ENCODE measurements at regions not wholly inside any gene's neighbourhood (a gene's known extent, or its start where the extent isn't known, plus 50 kb on each side); places are given as distances from the start of the nearest gene placed in this dataset.

- ATAC-seq: no peak
- DNase-seq: no peak
Measured at GRCh38 chrX:118167361-118167760, 50.8 kb upstream of the KLHL13 start.

- ATAC-seq: no peak
- DNase-seq: no peak
Measured at GRCh38 chrX:118171356-118171755, 54.7 kb upstream of the KLHL13 start.

- no peak for ATAC-seq
- DNase-seq: no peak
Measured at GRCh38 chrX:118174516-118175098, 58.0 kb upstream of the KLHL13 start.

GRCh38 chrX:118177708-118178107 is 61.1 kb upstream of the KLHL13 start:
- DNase-seq: no peak
- no peak for ATAC-seq

- no peak for DNase-seq
- no peak for ATAC-seq
Measured at GRCh38 chrX:118178450-118178849, 61.8 kb upstream of the KLHL13 start.

GRCh38 chrX:118179161-118179560 is 62.6 kb upstream of the KLHL13 start:
- ATAC-seq (no peak), DNase-seq (no peak)

- DNase-seq (no peak), ATAC-seq (no peak)
Measured at GRCh38 chrX:118179718-118180117, 63.1 kb upstream of the KLHL13 start.

GRCh38 chrX:118181030-118181429 is 64.4 kb upstream of the KLHL13 start:
- no peak for DNase-seq
- no peak for ATAC-seq

GRCh38 chrX:118182025-118182424 is 65.4 kb upstream of the KLHL13 start:
- ATAC-seq: no peak
- no peak for DNase-seq

- DNase-seq: no peak
- no peak for ATAC-seq
Measured at GRCh38 chrX:118182681-118183080, 66.1 kb upstream of the KLHL13 start.

GRCh38 chrX:118183606-118184005 is 67.0 kb upstream of the KLHL13 start:
- DNase-seq: no peak
- ATAC-seq: no peak

GRCh38 chrX:118187100-118187499 is 70.5 kb upstream of the KLHL13 start:
- ATAC-seq: no peak

GRCh38 chrX:118189000-118189399 is 72.4 kb upstream of the KLHL13 start:
- no peak for DNase-seq
- ATAC-seq: no peak

More at GRCh38 chrX:118187100-118187499, 70.5 kb upstream of the KLHL13 start:
- DNase-seq: no peak

- ATAC-seq (no peak), DNase-seq (no peak)
Measured at GRCh38 chrX:118189628-118190027, 73.0 kb upstream of the KLHL13 start.

- ATAC-seq (no peak), DNase-seq (no peak)
Measured at GRCh38 chrX:118197730-118198129, 81.1 kb upstream of the KLHL13 start.

- ATAC-seq: no peak
- DNase-seq: no peak
Measured at GRCh38 chrX:118198577-118198976, 82.0 kb upstream of the KLHL13 start.

GRCh38 chrX:118199997-118200396 is 83.4 kb upstream of the KLHL13 start:
- no peak for ATAC-seq
- DNase-seq: no peak

GRCh38 chrX:118205421-118206395 is 89.1 kb upstream of the KLHL13 start:
- DNase-seq (no peak), ATAC-seq (no peak)

- DNase-seq: no peak
- no peak for ATAC-seq
Measured at GRCh38 chrX:118207831-118208453, 91.3 kb upstream of the KLHL13 start.

- DNase-seq (no peak), ATAC-seq (no peak)
Measured at GRCh38 chrX:118208481-118208880, 91.9 kb upstream of the KLHL13 start.

- ATAC-seq (no peak), DNase-seq (no peak)
Measured at GRCh38 chrX:118211891-118212816, 95.5 kb upstream of the KLHL13 start.

- ATAC-seq: no peak
- no peak for DNase-seq
Measured at GRCh38 chrX:118212817-118213183, 96.2 kb upstream of the KLHL13 start.

Data from stimulated activated naive CD8-positive, alpha-beta T cell treated with anti-CD3 and anti-CD28 coated beads, Interleukin-15, Interleukin-2, amounts not matched to agents 100 U/mL and 50 U/mL, for 24 hours (primary cell).